ENCODE measurements at regions not wholly inside any gene's neighbourhood (a gene's known extent, or its start where the extent isn't known, plus 50 kb on each side); places are given as distances from the start of the nearest gene placed in this dataset.

- Histone ChIP-seq H3K4me3 (peak overlapping the region in 2 of 10 experiments; percentile 8; a peak in 1 of 20 replicates), H4K20me1 (no peaks in the 10 kb centered on the region), H3K4me1 (peaks cover 35 to 62% (median 52%) of the 10 kb centered on the region in 10 experiments), H3K4me2 (peak overlapping the region; percentile 65 to 90 (median 83)), H3K27ac (peak overlapping the region in 8 of 11 experiments; percentile 8 to 68 (median 58); a peak in 14 of 22 replicates), H3K9me3 (replicated peaks in 1 of 11) (peaks cover 19 to 28% (median 23%) of the 10 kb centered on the region in 11 experiments), H3K9ac (peak overlapping the region in 6 of 11 experiments; percentile 2 to 40 (median 22); a peak in 3 of 22 replicates), H3K36me3 (peaks cover 0 to 9% (median 0%) of the 10 kb centered on the region in 11 experiments; a peak in 4 of 22 replicates), H3K27me3 (no peaks in the 10 kb centered on the region)
- TF ChIP-seq Cebpa-rat (IDR thresholded peaks at IDR 0.05), result no peak
Measured at GRCh38 chr7:25614415-25614814, 386.1 kb upstream of the NPVF start.

GRCh38 chr7:25615003-25615402, 386.7 kb upstream of the NPVF start:
- H3K9me3 ChIP-seq (replicated peaks in 1 of 11), result peaks cover 19 to 28% (median 23%) of the 10 kb centered on the region in 11 experiments
- peak overlapping the region in 7 of 11 experiments; percentile 2 to 40 (median 19); a peak in 9 of 22 replicates for H3K9ac ChIP-seq

GRCh38 chr7:25615593-25615992, 387.3 kb upstream of the NPVF start:
- H3K4me3 ChIP-seq, result peak overlapping the region in 1 of 10 experiments; percentile 5; a peak in 1 of 20 replicates
- peaks cover 43 to 73% (median 63%) of the 10 kb centered on the region in 10 experiments for H3K4me1 ChIP-seq
- no peak for TF ChIP-seq Cebpa-rat (IDR thresholded peaks at IDR 0.05)
- peak overlapping the region in 8 of 11 experiments; percentile 8 to 68 (median 58); a peak in 13 of 22 replicates for H3K27ac ChIP-seq
- peak overlapping the region in 5 of 11 experiments; percentile 5 to 40 (median 19); a peak in 6 of 22 replicates for H3K9ac ChIP-seq
- no peaks in the 10 kb centered on the region for H4K20me1 ChIP-seq
- peaks cover 19 to 28% (median 23%) of the 10 kb centered on the region in 11 experiments for H3K9me3 ChIP-seq (replicated peaks in 1 of 11)
- H3K36me3 ChIP-seq, result peaks cover 0 to 9% (median 0%) of the 10 kb centered on the region in 11 experiments; a peak in 4 of 22 replicates
- no peaks in the 10 kb centered on the region for H3K27me3 ChIP-seq
- peak overlapping the region; percentile 65 to 90 (median 83) for H3K4me2 ChIP-seq

More at GRCh38 chr7:25615003-25615402, 386.7 kb upstream of the NPVF start:
- Histone ChIP-seq H4K20me1 (no peaks in the 10 kb centered on the region), H3K27me3 (no peaks in the 10 kb centered on the region), H3K36me3 (peaks cover 0 to 9% (median 0%) of the 10 kb centered on the region in 11 experiments; a peak in 4 of 22 replicates), H3K4me1 (peaks cover 38 to 67% (median 57%) of the 10 kb centered on the region in 10 experiments), H3K4me3 (peak overlapping the region in 5 of 10 experiments; percentile 5 to 11 (median 8); a peak in 4 of 20 replicates), H3K4me2 (peak overlapping the region; percentile 65 to 90 (median 83)), H3K27ac (peak overlapping the region in 8 of 11 experiments; percentile 8 to 68 (median 58); a peak in 14 of 22 replicates)
- TF ChIP-seq Cebpa-rat (IDR thresholded peaks at IDR 0.05), result no peak

- Histone ChIP-seq H3K36me3 (peaks cover 0 to 9% (median 0%) of the 10 kb centered on the region in 11 experiments; a peak in 4 of 22 replicates), H3K4me1 (peaks cover 52 to 86% (median 72%) of the 10 kb centered on the region in 10 experiments), H3K4me2 (peak overlapping the region in 7 of 11 experiments; percentile 7 to 90 (median 83); a peak in 9 of 22 replicates), H3K4me3 (no peak overlapping the region), H4K20me1 (no peaks in the 10 kb centered on the region), H3K9me3 (replicated peaks in 1 of 11) (peaks cover 7 to 23% (median 18%) of the 10 kb centered on the region in 11 experiments), H3K9ac (no peak overlapping the region), H3K27ac (no peak overlapping the region), H3K27me3 (no peaks in the 10 kb centered on the region)
- no peak for TF ChIP-seq Cebpa-rat (IDR thresholded peaks at IDR 0.05)
Measured at GRCh38 chr7:25617214-25617613, 388.9 kb upstream of the NPVF start.

GRCh38 chr7:25617673-25618072, 389.4 kb upstream of the NPVF start:
- no peak overlapping the region for H3K4me3 ChIP-seq
- H4K20me1 ChIP-seq, result no peaks in the 10 kb centered on the region
- no peaks in the 10 kb centered on the region for H3K27me3 ChIP-seq
- no peak overlapping the region for H3K27ac ChIP-seq
- peaks cover 3 to 22% (median 13%) of the 10 kb centered on the region in 11 experiments for H3K9me3 ChIP-seq (replicated peaks in 1 of 11)
- peak overlapping the region in 7 of 11 experiments; percentile 7 to 90 (median 83); a peak in 6 of 22 replicates for H3K4me2 ChIP-seq
- H3K9ac ChIP-seq, result no peak overlapping the region
- no peak for TF ChIP-seq Cebpa-rat (IDR thresholded peaks at IDR 0.05)
- H3K4me1 ChIP-seq, result peaks cover 52 to 91% (median 72%) of the 10 kb centered on the region in 10 experiments
- H3K36me3 ChIP-seq, result peaks cover 0 to 4% (median 0%) of the 10 kb centered on the region in 11 experiments; a peak in 1 of 22 replicates

- Histone ChIP-seq H3K4me3 (no peak overlapping the region), H3K4me2 (peak overlapping the region in 7 of 11 experiments; percentile 19 to 85 (median 79); a peak in 13 of 22 replicates), H3K9me3 (replicated peaks in 1 of 11) (peaks cover 0 to 18% (median 7%) of the 10 kb centered on the region in 11 experiments; a peak in 12 of 22 replicates), H3K4me1 (peaks cover 42 to 93% (median 66%) of the 10 kb centered on the region in 10 experiments), H3K27ac (peak overlapping the region in 3 of 11 experiments; percentile 66 to 73 (median 67); a peak in 4 of 22 replicates), H3K27me3 (no peaks in the 10 kb centered on the region), H4K20me1 (no peaks in the 10 kb centered on the region), H3K9ac (no peak overlapping the region), H3K36me3 (no peaks in the 10 kb centered on the region)
- no peak for TF ChIP-seq Cebpa-rat (IDR thresholded peaks at IDR 0.05)
Measured at GRCh38 chr7:25619381-25619780, 391.1 kb upstream of the NPVF start.

- H3K9ac ChIP-seq, result peak overlapping the region in 8 of 11 experiments; percentile 32 to 57 (median 40); a peak in 12 of 22 replicates
- H3K4me2 ChIP-seq, result peak overlapping the region; percentile 63 to 85 (median 80)
- H3K9me3 ChIP-seq (replicated peaks in 1 of 11), result peaks cover 0 to 18% (median 7%) of the 10 kb centered on the region in 11 experiments; a peak in 12 of 22 replicates
- TF ChIP-seq Cebpa-rat (IDR thresholded peaks at IDR 0.05), result no peak
- no peaks in the 10 kb centered on the region for H3K27me3 ChIP-seq
- H4K20me1 ChIP-seq, result no peaks in the 10 kb centered on the region
- H3K4me1 ChIP-seq, result peaks cover 40 to 93% (median 66%) of the 10 kb centered on the region in 10 experiments
- H3K27ac ChIP-seq, result peak overlapping the region in 9 of 11 experiments; percentile 44 to 73 (median 61); a peak in 18 of 22 replicates
- H3K4me3 ChIP-seq, result peak overlapping the region in 3 of 10 experiments; percentile 6 to 18 (median 17); a peak in 3 of 20 replicates
- no peaks in the 10 kb centered on the region for H3K36me3 ChIP-seq
Measured at GRCh38 chr7:25619963-25620799, 391.9 kb upstream of the NPVF start.

- Histone ChIP-seq H3K9ac (no peak overlapping the region), H3K27me3 (no peaks in the 10 kb centered on the region), H3K27ac (no peak overlapping the region), H4K20me1 (no peaks in the 10 kb centered on the region), H3K36me3 (no peaks in the 10 kb centered on the region), H3K4me3 (no peak overlapping the region), H3K4me1 (peaks cover 32 to 93% (median 66%) of the 10 kb centered on the region in 10 experiments), H3K4me2 (peak overlapping the region in 2 of 11 experiments; percentile 78 to 84; a peak in 1 of 22 replicates), H3K9me3 (replicated peaks in 1 of 11) (peaks cover 0 to 18% (median 7%) of the 10 kb centered on the region in 11 experiments; a peak in 12 of 22 replicates)
- no peak for TF ChIP-seq Cebpa-rat (IDR thresholded peaks at IDR 0.05)
Measured at GRCh38 chr7:25621993-25622392, 393.7 kb upstream of the NPVF start.

All from BLaER1 treated with 17β-estradiol and CSF1 and Interleukin-3, amounts not matched to agents 10 nM and 100 nM (cell line).